ELR (cell line): ENCODE measurements at regions not wholly inside any gene's neighbourhood (a gene's known extent, or its start where the extent isn't known, plus 50 kb on each side); places are given as distances from the start of the nearest gene placed in this dataset.
A peak's percentile ranks its signal among the peaks of the same experiment; 100 is the strongest.

Source experiments
- DNase-seq: peaks from one replicate; pipeline ENCODE4 v3.0.0-alpha.2; 2015; ENCODE audit warnings: low read depth

DNA sequence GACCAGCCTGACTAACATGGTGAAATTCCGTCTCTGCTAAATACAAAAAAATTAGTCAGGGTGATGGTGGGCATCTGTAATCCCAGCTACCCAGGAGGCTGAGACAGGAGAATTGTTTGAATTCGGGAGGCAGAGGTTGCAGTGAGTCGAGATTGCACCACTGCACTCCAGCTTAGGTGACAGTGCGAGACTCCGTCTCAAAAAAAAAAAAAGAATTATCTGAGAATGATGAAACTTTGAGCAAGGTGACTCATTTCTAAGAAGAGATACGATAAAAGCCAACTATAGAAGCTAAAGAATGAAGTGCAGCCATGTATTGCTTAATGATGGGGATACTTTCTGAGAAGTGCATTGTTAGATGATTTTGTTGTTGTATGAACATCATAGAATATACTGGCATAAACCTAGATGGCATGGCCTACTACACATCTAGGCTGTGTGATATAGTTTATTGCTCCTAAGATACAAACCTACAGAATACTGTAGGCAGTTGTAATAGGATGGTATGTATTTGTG lies 64.7 kb downstream of the SNRPE start:
- DNase-seq, result peak; percentile 78

DNA sequence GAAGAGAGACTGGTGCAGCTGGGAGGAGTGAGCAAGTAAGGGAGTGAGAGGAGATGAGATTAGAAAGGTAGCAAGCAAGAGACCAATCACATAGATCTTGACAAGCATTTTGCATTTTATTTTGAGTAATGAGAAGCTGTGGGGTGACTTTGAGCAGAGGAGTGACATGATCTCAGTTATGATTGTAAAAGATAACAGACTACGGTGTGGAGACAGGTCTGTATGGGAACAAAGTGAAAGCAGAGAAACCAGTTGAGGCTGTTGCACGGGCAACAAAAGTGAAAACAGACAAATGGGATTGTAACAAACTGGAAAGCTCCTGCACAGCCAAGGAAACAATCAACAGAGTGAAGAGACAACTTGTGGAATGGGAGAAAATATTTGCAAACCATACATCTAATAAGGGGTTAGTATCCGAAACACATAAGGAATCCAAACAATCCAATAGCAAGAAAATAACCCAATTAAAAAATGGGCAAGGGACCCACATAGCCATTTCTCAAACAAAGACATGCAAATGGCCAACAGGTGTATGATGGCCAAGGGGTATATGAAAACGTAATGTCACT lies 68.4 kb downstream of the SNRPE start:
- DNase-seq, result no peak

DNA sequence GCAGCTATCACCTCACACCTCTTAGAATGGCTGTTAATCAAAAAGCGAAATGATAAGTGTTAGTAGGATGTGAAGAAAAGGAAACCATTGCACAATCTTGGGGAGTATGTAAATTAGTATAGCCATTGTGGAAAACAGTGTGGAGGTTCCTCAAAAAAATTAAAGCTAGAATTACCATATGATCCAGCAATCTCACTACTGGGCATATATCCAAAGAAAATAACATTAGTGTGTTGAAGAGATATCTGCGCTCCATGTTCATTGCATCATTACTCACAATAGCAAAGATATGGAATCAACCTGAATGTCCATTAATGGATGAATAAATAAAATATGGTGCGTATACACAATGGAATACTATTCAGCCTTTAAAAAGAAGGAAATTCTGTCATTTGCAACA lies 68.9 kb downstream of the SNRPE start:
- DNase-seq, result no peak

DNA sequence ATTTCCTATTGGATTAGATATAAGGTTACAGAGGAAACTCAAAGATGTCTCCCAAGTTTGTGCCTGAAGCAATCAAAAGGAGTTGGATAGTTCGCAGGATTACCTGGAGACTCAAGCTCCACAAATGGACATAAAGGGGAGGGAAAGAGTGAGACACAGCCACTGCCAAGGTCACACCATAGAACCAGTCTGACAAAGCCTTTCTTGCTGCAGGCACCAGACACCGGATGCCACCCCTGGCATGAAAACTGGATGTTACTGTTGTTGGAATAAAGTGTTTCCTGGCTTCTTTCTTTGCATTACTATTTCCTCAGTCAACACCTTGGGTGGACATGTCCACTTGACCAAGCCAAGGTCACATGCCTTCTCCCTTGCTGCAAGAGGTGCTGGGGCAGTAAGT lies 70.6 kb downstream of the SNRPE start:
- DNase-seq, result no peak

DNA sequence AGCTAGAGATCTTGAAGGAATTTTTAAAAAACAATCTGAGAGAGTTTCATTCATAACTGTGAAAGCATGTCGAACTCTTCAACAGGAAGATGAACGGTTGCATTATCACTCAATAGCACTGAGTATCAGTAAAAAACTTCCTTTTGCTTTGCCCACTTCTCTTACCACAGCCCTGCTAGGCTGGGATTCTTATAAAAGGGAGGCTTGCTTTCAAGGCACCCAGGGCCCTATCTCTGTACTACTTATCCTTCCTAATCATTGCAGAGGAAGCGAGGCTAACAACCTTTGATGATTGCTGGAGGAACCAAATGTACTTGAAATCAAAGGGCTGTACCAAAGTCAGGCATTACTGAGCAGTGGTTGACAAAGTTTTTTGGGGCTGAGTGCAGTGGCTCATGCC lies 71.2 kb downstream of the SNRPE start:
- no peak for DNase-seq

DNA sequence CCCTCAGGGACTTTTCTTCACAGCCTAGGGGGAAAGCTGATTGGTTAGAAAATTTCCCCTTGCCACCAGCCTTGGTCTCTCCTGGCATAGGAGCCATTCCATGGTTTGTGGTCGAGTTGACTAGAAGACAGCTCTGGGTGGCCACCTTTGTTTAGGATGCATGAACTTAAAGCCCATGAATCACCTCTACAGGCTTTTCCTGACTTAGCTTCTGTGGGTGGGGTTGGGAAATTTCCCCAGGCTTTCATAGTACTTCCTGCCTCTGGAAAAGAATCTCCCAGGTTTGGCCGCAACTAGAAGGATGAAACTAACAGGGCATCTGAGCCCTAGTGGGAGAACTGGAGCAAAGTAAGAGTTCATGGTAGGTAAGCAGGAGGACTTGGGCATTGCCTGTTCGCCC lies 72.6 kb downstream of the SNRPE start:
- DNase-seq, result peak; percentile 59

DNA sequence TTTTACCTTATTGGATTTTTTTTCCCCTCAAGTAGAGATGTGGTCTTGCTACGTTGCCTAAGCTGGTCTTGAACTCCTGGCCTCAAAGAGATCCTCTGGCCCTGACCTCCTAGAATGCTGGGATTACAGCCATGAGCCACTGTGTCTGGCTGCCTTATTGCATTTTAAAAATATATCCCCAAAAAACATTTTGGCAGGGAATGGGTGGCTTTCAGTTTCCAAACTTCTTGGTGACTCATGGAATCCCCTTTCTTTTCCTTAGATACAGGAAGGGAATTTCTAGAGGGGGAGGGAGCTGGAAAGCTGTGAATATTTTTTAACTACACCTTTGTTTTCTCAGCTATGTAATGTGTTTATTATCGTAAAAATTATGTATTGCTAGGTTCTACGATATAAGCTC lies 73.3 kb downstream of the SNRPE start:
- no peak for DNase-seq

DNA sequence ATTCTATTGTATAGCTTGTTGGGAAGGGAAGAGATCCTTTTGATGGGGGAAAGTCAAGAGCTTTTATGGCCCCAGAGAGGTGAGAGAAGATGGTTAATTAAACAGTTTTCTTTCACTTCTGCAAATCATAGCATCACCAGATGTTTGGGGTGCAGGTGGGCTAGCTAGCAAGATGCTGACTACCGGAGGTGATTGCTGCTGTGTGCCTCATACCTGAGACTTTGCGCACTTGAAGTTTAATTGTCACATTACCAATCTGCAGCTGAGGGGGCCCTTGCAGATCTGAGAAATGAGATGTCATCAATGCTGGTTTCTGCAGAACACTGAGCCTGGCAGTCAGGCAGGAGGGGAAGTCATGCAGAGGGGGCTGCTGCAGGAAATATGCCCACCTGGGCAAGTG lies 73.9 kb downstream of the SNRPE start:
- no peak for DNase-seq

DNA sequence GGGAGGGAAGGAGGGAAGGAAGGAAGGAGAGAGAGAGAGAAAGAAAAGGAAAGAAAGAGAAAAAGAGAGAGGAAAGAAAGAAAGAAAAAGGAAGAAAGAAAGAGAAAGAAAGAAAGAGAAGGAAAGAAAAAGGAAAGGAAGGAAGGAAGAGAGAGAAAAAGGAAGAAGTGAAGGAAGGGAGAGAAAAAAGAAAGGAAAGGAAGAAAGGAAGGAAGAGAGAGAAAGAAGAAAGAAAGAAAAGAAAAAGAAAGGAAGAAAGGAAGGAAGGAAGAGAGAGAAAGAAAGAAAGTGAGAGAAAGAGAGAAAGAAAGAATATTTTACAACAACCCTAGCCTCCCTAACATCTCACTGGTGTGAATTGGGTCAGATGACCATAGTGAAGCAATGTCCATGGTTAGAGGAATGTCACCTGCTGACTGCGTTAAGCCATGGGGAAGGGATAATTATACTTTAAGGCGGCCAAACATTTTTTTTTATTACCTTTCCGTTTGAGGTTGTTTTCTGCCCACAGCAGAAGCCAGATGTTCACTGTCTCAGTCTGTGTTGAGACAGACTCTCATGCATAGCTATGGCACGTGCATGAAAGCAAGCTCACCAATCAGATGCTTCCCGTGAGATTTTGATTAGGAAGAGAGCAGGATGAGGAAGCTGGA lies 76.4 kb downstream of the SNRPE start:
- no peak for DNase-seq

DNA sequence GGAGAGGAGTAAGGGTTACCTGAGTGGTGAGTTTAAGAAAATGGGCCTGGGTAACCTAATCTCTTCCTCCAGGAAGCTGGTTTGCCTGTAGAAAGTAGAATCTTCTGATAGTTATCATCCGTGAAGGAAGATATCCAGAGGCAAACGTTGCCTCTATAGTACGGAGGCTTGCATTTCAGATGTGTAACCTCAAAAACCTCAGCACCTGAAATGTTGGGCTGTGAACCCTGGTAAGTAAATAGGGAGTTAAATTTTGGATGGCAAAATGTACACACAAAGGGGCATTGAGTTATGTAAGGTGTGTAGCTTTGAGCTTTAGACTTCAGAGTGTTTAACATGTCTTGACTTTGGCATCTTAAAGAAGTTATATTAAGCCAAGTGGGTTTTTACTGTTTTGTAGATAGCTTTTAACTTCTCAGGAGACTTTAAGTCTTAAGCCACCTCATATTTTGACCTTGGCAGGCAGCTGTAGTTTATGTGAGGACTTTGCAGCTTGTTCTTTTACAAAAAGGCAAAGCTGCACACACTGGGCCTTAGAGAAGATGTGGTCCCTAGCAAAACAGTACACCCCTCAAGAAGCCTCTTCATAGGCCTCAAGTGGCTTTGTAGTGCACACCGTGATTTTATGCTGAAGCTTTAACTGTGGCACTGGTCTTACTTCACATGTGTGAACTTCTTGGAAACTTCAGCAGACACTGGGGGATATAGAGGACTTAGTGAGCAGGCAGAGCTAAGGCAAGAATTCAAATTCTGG lies 83.4 kb downstream of the SNRPE start:
- no peak for DNase-seq

DNA sequence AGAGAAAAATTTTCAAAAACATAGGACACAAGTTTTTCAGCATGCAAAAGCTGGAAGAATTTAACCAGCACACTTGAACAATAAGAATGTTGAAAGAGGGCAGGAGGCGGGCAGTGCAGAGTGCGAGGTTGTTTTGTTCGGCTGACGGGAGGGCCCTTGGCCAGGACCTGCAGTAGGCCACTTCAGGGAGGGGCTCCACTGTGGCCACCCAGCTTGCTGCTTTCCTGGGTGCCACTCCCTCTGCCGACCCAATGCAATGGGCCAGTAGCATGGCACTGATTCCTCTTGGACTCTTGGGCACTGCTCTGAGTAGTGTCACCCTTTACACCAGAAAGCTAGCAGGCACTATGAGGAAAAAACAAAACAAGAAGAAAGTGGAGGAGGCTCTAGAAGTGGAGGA lies 92.9 kb downstream of the SNRPE start:
- no peak for DNase-seq

DNA sequence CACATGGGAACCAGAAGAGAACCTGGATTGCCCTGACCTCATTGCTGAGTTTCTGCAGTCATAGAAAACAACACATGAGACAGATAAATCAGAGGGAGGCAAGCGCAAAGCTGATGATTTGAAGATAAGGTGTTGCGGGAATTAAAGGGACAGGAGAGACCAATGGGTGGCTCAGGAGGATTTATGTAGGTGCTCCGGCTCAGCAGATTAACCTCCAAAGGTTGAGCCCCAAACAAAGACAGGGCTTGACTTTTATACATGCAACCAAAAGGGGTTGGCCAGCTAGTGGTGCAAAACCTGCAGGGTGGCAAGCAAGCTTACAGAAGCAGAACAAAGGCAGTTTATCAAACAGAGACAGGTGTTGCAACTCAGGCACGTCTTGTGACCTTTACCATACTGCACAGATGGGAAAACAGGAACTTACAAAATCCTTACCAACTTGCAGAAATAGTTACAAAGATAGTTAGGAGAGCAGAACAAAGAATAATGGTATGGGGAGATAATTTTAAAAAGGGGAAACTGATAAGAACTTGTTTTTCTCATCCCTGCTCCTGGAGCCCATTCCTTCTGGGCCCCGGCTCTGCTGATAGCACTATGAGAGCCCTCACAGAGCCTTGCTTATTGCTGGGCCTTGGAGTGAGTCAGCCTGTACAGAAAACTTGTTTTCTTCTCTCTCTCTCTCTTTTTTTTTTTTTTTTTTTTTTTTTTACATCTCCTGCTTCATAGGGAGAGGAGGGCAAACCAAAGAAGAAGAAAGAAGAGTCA lies 93.6 kb downstream of the SNRPE start:
- no peak for DNase-seq

DNA sequence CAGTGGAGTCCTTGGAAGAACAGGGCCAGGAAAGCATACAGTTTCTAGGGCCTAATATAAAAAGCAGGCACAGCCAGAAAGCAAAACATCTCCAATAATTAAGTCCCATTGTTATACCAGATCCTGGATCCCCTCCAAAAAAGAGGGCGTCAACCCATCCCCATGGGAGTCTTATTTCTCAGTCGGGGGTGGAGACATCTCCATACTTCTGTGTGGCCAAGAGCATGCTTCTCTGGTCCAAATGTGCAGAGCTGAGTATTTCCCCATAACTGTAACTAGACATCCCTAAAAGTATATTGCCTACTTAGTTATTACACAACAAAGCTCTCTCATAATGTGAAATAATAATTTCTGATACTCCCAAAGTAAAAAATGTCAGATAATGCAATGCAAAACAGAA lies 104.2 kb upstream of the SOX13 start:
- no peak for DNase-seq

DNA sequence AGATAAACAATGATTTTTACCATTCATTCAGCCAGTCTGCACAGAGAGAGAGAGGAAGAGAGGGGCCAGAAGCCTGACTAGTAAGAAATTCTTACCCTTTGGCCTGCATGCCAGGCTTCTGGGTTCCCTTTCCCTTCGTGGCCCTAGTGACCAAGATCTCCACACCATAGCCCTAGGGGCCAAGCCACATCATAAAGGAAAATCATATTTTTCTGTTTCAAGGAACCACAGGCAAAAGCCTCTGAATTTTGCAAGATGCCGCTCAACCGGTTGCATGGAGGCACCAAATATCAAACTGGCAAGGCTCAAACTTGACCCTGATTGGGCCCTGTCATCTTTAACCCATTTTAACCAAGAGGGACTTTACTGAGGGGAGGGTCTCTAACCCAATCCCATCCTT lies 103.1 kb upstream of the SOX13 start:
- DNase-seq, result no peak

DNA sequence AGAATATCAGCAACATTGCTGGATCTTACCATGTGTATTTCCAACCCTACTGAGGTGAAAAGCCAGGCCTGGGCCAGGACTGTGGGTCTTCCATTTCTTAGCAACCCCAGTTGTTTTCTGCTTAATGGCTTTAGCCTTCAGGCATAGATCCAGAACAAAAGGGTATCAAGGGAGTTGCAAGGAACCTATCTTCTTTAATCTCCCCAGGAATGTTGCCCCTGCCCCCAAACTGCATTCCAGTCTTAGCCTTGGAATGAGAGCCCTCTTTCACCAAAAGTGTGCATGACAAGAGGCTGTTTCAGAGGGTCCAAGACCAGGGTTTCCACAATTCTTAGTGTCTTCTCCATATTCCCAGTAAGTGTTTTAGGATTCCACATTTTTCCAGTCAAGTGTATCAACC lies 87.9 kb upstream of the SOX13 start:
- DNase-seq, result no peak

DNA sequence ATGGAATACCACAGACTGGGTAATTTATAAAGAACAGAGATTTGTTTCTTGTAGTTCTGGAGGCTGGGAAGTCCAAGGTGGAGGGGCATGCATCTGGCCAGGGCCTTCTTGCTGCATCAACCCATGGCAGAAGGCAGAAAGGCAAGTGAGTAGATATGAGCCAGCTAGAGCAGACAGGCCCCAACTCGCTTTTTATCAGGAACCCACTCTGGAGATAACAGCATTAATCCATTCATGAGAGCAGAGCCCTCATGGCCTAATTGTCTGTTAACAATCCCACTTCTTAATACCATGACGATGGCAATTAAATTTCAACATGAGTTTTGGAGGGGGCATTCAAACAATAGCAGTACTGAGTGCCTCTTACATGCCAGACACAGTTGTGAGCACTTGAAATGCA lies 87.2 kb upstream of the SOX13 start:
- no peak for DNase-seq

DNA sequence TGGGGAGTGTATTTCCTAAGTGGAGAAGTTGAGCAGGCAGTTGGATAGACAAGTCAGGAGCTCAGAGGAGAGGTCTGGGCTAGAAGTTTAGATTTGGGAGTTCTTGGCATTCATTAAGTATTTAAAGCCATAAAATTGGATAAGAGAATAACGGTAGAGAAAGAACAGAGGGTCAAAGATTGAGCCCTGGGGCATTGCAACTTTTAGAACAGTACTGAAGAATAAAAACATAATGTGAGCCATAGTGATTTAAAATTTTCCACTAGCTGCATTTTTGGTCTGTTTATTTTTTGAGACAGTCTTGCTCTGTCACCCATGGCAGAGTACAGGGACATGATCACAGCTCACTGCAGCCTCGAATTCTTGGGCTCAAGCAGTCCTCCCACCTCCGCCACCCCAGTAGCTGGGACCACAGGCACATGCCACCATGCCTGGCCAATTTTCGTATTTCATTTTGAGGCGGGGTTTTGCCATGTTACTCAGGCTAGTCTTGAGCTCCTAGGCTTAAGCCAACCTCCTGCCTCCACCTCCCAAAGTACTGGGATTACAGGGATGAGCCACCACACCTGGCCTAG lies 85.9 kb upstream of the SOX13 start:
- no peak for DNase-seq

DNA sequence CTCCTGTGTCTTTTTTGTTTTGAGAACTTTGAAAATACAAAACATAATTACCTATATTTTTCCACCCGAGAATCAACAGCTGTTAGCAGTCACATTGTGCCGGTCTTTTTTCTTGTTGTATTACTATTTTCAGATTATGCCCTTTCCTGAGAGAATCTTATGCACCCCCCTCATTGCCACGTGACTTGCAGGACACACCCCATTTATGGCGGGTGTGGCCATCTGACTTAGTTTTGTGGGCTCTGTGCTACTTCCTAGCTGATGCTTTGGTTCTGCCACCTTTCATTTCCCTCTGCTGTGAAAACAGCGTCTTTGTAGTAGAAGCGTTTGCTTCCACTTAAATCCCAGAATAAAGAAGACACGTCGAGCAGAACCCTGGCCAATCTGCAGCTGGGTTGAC lies 82.8 kb upstream of the SOX13 start:
- no peak for DNase-seq

DNA sequence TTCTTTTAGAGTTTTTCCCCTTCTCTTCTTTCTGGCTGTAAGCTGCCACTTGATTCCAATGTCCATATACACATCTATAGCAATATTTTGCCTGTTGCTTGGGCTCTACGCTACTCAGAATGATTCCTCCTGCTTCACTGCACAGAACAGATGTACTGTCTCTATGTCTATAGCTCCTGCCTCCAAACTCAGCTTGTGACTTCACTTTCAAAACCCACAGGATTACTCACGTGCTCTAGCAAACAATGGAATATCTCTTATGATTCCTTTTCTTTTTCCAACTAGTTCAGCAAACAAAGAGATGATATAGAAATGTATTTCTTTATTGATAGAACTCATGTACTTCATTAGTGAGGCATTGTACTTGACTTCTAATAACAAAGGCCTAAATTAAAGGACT lies 80.5 kb upstream of the SOX13 start:
- DNase-seq, result peak; percentile 22

DNA sequence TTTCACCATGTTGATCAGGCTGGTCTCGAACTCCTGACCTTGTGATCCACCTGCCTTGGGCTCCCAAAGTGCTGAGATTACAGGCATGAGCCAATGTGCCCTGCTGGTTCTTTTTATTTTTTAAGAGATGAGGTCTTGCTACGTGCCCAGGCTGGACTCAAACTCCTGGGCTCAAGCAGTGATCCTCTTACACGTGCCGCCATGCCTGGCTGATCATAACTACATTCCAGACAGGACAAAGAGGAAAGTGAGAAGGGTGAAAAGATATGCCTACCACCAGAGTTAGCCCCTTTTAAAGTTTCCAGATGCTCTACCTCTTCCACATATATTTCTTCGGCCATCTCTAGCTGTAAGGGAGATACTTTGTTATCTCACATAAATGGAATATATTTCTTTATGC lies 79.7 kb upstream of the SOX13 start:
- no peak for DNase-seq

DNA sequence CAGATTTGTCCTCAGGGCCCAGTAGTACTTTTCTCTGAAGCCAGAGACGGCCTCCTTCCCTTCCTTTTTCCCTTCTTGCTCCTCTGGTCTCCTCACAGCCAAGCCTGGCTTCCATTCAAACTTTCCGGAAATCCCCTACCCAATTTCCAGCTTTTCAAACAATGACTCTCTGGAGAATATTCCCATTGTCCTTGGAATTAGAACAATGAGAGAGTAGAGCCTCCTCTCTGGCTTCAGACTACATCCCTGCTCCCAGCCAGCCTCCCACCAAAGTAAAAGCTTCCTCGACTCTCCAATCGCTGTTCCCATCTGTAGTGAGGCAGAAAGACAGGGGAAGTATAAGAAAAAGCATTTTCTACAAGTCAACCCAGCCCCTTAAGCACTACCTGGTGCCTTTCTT lies 77.7 kb upstream of the SOX13 start:
- no peak for DNase-seq

DNA sequence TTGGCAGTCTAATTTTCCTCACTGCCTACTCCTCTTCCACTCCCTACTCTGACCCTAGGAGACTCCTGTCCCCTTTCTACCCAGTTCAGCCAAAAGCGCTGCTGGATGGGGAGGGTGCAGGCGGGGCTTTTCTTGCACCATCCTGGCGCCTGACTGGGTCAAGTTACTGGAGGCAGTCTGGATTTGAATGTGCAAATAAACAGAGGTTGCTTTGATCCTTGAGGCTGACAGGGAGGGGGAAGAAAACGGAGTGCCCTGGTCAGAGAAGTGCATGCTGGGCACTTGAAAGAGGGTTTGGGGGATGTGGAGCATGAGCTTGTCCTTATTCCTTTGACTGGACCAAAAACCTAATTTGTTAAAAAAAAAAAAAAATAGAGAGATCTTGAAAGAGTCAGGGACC lies 76.8 kb upstream of the SOX13 start:
- no peak for DNase-seq
